Stimulated activated CD4-positive, alpha-beta T cell treated with anti-CD3 and anti-CD28 coated beads, Interleukin-15, amount 100 ng/mL, for 48 hours (primary cell): ENCODE measurements at regions not wholly inside any gene's neighbourhood (a gene's known extent, or its start where the extent isn't known, plus 50 kb on each side); places are given as distances from the start of the nearest gene placed in this dataset.

Experiments
- DNase-seq, 2 donors: peaks; one replicate each; pipeline ENCODE4 v3.0.0-alpha.2; 2020; ENCODE audit warnings: low read depth in 2 of 2

DNA sequence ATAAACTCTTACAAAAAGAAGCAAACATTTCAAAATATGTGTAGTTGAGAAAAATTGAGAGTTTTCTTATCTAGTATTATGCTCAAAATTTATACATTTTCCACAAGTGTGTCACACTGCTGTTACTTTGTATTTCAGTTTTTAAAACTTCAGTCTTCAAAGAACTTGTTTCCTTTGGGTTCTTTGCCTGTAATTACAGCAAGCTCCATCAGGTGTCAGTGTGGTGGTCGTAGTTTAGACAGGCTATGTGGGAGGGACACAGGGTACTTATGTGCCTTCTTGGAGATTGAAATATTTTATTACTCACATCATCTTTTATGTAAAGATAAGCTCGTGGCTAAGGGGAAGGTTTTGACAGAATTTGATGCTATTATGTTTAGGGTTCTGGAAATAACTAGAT is 360.5 kb downstream of the FGFR2 start:
- DNase-seq: no peak

- DNase-seq: no peak
These were observed 358.2 kb downstream of the FGFR2 start for GRCh38 chr10:121240011-121240410.

DNA sequence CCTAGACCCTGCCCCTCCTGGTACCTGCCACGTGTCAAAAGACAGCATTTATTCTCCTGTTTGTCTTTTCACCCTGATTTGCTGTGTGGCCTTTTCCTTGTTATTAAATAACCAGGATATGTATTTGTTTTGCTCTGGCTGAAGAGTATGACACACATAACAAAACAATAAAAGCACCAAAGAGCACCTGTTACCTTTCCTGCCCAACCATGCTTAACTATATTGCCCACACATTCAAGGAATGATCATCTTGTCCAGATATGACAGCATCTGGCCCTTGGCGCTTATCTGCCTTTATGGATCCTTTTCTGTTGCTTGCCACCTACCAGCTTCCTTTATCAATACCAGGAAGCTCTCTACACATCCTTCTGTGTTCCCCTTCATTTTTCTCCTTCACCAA is 357.7 kb downstream of the FGFR2 start:
- DNase-seq: no peak

DNA sequence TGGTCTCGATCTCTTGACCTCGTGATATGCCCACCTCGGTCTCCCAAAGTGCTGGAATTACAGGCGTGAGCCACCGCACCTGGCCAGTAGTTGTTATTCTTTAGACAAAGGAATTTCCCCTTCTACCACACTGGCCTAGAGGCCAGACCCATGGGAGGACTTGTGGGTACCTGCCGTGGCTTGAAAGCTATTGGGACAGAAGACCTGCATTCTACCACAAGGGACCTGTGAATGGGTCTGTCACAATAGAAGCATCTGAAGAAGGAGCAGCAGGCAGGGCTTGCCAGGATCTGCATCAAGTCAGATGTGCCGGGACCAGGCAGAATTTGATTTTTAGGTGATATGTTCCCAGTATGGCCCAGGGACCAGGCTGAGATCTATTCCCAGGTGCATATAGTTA is 356.9 kb downstream of the FGFR2 start:
- no peak for DNase-seq

DNA sequence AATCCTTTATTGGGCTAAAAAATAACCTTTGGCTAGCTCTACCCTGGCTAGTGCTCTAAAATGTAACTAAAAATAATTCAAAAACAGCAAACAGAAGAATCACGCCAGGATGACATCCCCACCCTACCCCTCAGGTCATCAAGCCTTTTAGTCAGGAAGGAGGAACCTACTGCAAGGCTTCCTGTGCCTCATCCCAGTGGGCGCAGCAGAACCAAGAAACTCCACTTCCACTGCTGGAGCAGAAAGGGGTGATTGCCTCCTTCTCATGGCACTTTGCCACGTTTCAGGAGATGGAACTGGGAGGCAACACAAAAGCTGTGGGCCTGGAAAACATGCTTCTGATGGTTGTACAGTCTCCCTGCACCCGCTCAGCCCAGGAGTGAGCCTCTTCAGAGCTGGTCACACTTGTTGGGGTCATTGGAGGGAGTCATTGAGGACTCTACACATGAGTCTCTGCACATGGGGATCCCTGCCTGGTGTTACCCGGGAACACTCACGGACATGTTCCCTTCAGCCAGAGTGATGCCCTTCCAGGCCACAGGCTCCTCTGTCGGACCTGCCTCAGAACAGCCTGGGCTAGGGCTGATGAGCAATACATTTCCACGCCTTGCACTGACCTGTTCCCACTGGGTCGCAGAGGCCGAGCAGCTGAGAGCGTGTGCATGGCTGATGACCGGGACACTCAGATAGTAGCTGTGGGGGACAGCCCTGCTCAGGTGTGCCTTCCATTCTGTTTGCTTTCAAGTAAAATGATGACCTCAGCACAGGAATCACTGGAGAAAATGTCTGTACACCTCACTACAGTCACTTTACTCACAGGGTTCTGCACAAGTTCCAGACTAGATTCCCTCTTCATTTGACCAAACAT is 355.3 kb downstream of the FGFR2 start:
- DNase-seq: no peak

- DNase-seq: no peak
These were observed 354.5 kb downstream of the FGFR2 start for GRCh38 chr10:121243609-121244241.

DNA sequence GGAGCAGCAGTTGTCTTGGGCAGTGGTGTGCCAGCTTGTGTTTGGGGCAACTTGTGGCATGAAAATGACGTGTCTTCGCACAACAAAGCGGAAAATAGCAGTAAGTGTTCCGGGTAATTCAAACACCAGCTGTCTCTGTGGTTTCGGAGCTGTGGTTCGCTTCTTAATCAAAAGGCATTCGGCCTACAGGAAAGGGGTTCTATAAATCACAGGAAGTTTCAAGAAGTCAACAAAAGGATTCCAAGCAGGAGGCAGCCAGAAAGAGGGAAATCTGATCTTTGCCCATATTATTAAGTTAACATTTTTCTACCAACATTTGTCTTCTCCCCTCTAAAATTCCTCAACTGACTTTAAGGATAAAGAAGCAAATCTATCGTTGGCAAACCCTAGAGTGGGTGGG is 353.4 kb downstream of the FGFR2 start:
- DNase-seq: no peak

DNA sequence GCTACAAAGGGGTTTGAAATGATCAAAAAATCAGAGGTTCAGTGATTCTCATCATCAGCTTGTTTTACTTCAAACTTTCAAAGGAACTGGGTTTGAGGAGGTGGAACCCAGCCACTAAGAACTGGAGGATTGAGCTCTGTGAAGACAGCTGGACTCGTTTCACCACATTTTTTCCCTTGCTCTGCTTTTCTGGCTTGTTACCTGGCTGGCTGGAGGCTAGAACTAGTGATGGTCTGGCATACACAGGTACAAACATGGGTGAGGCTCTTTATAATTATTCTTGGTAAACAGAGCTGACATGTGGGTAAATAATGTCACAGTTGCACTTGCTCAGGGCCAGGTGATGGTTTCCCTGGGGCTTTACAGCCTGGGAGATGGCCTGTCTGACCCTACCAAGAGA is 352.5 kb downstream of the FGFR2 start:
- DNase-seq: no peak

GRCh38 chr10:121248266-121248665 is 350.0 kb downstream of the FGFR2 start:
- DNase-seq: no peak

DNA sequence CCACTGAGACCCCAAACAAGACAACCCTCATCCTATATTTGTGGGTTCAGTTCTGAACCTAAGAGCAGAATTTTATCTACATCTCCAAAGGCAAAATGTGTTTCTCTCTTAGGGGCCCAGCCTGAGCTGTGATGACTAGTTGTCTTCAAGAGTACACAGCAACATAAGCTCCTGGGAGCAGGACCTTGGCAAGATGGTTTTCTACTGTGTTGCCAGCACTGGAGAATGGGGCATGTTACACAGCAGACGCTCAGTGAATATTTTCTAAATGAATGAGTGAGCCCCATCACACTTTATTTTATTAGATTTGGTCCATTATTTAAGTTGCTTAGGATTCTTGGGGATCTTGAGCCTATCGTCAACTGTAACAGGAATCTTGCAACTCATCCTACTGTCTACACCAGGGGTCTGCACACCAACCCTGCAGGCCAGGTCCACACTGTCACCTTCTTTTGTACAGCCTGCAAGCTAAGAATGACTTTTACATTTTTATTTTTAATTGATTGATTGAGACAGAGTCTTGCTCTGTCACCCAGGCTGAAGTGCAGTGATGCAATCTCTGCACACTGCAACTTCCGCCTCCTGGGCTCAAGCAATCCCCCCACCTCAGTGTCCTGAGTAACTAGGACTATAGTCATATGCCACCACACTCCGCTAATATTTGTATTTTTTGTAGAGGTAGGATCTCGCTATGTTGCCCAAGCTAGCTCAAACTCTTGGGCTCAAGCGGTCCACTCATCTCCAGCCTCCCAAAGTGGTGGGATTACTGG is 347.1 kb downstream of the FGFR2 start:
- no peak for DNase-seq

- no peak for DNase-seq
These were observed 345.5 kb downstream of the FGFR2 start for GRCh38 chr10:121252756-121253155.

DNA sequence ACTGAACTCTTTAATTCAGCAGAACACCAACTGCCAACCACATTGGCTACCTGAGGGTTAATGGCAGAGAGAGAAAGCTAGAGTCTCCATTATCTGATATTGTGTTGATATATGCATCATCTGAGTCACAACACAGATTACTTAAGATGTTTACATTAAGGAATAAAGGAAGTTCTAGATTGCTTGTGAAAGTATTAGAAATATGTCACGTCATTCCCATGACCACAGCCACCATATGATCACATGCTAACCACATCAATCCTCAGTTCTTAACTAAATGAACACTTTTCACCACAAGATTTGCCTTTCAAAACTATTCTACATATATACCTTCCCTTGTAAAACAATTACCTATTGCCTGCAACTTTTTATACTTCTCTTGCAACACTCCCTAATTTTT is 337.9 kb downstream of the FGFR2 start:
- no peak for DNase-seq

- no peak for DNase-seq
These were observed 336.6 kb downstream of the FGFR2 start for GRCh38 chr10:121261665-121262064.

- no peak for DNase-seq
These were observed 335.3 kb downstream of the FGFR2 start for GRCh38 chr10:121262774-121263430.

- DNase-seq: no peak
These were observed 334.8 kb downstream of the FGFR2 start for GRCh38 chr10:121263431-121263783.

- DNase-seq: no peak
These were observed 332.7 kb downstream of the FGFR2 start for GRCh38 chr10:121265360-121266123.

- no peak for DNase-seq
These were observed 331.9 kb downstream of the FGFR2 start for GRCh38 chr10:121266370-121266769.

GRCh38 chr10:121267236-121268003 is 330.8 kb downstream of the FGFR2 start:
- no peak for DNase-seq

GRCh38 chr10:121268363-121268762 is 329.9 kb downstream of the FGFR2 start:
- no peak for DNase-seq

GRCh38 chr10:121268863-121269432 is 329.3 kb downstream of the FGFR2 start:
- DNase-seq: no peak
